ENCODE measurements at regions not wholly inside any gene's neighbourhood (a gene's known extent, or its start where the extent isn't known, plus 50 kb on each side); places are given as distances from the start of the nearest gene placed in this dataset.

DNA sequence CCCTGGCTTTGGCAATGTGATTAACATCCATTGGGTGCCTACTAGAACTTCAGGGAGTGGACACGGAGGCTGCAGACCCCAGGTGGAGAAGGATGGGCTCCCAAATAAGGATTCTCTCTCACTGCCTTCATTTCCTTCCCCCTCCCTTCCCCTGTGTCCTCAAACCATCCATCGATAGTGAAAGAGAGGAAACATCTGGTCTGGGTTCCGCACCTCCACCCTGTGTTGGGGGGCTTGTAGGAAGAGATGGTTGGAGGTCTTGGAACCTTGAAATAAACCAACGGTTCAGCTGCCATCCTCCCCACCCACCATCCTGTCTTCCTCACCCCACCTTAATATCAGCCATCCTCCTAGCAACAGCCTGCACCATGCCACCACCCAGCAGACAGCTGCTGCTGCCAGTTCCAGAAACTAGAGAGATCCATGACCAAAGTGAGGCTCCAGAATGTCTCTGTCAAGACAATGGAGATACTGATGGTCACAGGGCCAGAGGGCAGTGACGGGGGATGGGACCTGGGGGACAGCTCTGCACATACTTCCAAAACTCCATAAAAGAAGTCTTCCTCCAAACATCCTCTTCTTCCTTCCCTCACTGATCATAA, 153.1 kb upstream of the CCND2 start:
- no peaks in the 10 kb centered on the region for H3K9me2 ChIP-seq (ENCODE audit: insufficient read depth)
- ChIA-PET POLR2A (no interaction called here), CTCF (no interaction called here), RAD21 (ENCODE audit: low non-redundant PET in 1 of 2, low total read pairs in 2 of 2, uncharacterized antibody in 2 of 2, unreplicated experiment in 2 of 2) (no interaction called here)
- no TSS peak for BruUV-seq (replicated peaks)
- H3K4me1 ChIP-seq (ENCODE audit: control insufficient read depth in 1 of 2, insufficient read depth in 2 of 2, low read length in 2 of 2): no peaks in the 10 kb centered on the region
- intact Hi-C loops (cut with micrococcal nuclease): no loop called here
- no peak for ATAC-seq
- no peaks in the 10 kb centered on the region for H3K79me2 ChIP-seq (ENCODE audit: insufficient read depth, low read length)
- no peaks in the 10 kb centered on the region for H3K36me3 ChIP-seq (ENCODE audit: control insufficient read depth in 1 of 2, insufficient read depth in 2 of 2, low read length in 2 of 2)
- no peak overlapping the region for H3K9ac ChIP-seq (ENCODE audit: low read length)
- no peaks in the 10 kb centered on the region for H3K9me3 ChIP-seq (ENCODE audit: control insufficient read depth in 1 of 2, insufficient read depth in 1 of 2, low read depth in 1 of 2, low read length in 2 of 2)
- H4K20me1 ChIP-seq (ENCODE audit: insufficient read depth): no peaks in the 10 kb centered on the region
- H3K27me3 ChIP-seq (ENCODE audit: insufficient read depth, low read length): peaks cover 47% of the 10 kb centered on the region
- H3K4me3 ChIP-seq (replicated peaks in 1 of 2; ENCODE audit: low read depth in 1 of 2, low read length in 2 of 2): no peak overlapping the region
- H3K27ac ChIP-seq (ENCODE audit: low read depth, low read length): no peak overlapping the region
- DNase-seq (ENCODE audit: low read depth, low spot score): no peak
- no peak for TF ChIP-seq CBX3 (IDR thresholded peaks at IDR 0.05; ENCODE audit: low read depth)
- TF ChIP-seq CEBPB (IDR thresholded peaks at IDR 0.05; ENCODE audit: low read depth): no peak
- TF ChIP-seq JUND (IDR thresholded peaks at IDR 0.05): no peak
- no peak for TF ChIP-seq SIN3A (IDR thresholded peaks at IDR 0.05; ENCODE audit: low read depth)
- TF ChIP-seq ZFX (IDR thresholded peaks at IDR 0.05): no peak
- TF ChIP-seq REST (IDR thresholded peaks at IDR 0.05; ENCODE audit: low read depth): no peak
- no peak for TF ChIP-seq RAD21 (IDR thresholded peaks at IDR 0.05; ENCODE audit: low read depth)
- TF ChIP-seq, protein P1, sequence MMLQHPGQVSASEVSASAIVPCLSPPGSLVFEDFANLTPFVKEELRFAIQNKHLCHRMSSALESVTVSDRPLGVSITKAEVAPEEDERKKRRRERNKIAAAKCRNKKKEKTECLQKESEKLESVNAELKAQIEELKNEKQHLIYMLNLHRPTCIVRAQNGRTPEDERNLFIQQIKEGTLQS (IDR thresholded peaks at IDR 0.05): no peak
- no peak for TF ChIP-seq ZBTB33 (IDR thresholded peaks at IDR 0.05; ENCODE audit: extremely low read depth, insufficient replicate concordance, low read length)
- TF ChIP-seq SP1 (IDR thresholded peaks at IDR 0.05; ENCODE audit: low read depth): no peak
- no peak for TF ChIP-seq SRF (IDR thresholded peaks at IDR 0.05; ENCODE audit: low read depth)
- no peak for TF ChIP-seq FOSL1 (IDR thresholded peaks at IDR 0.05; ENCODE audit: low read depth)
- no peak for TF ChIP-seq EGR1 (IDR thresholded peaks at IDR 0.05; ENCODE audit: low read depth)
- TF ChIP-seq EZH2 (IDR thresholded peaks at IDR 0.05): no peak
- no peak for TF ChIP-seq POLR2AphosphoS5 (IDR thresholded peaks at IDR 0.05; ENCODE audit: low read depth, low read length)
- TF ChIP-seq, protein P2, sequence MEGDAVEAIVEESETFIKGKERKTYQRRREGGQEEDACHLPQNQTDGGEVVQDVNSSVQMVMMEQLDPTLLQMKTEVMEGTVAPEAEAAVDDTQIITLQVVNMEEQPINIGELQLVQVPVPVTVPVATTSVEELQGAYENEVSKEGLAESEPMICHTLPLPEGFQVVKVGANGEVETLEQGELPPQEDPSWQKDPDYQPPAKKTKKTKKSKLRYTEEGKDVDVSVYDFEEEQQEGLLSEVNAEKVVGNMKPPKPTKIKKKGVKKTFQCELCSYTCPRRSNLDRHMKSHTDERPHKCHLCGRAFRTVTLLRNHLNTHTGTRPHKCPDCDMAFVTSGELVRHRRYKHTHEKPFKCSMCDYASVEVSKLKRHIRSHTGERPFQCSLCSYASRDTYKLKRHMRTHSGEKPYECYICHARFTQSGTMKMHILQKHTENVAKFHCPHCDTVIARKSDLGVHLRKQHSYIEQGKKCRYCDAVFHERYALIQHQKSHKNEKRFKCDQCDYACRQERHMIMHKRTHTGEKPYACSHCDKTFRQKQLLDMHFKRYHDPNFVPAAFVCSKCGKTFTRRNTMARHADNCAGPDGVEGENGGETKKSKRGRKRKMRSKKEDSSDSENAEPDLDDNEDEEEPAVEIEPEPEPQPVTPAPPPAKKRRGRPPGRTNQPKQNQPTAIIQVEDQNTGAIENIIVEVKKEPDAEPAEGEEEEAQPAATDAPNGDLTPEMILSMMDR (IDR thresholded peaks at IDR 0.05 in 2 of 3, conservative IDR thresholded peaks at IDR 0.05 in 1 of 3; ENCODE audit: borderline replicate concordance in 1 of 3, insufficient read depth in 1 of 3, low read depth in 2 of 3, low read length in 2 of 3): no peak
- TF ChIP-seq ELF1 (IDR thresholded peaks at IDR 0.05; ENCODE audit: borderline replicate concordance, low read depth): no peak
- TF ChIP-seq TCF7L2 (IDR thresholded peaks at IDR 0.05; ENCODE audit: borderline replicate concordance, extremely low read depth, insufficient read depth, insufficient read length): no peak
- no peak overlapping the region for H2AFZ ChIP-seq (ENCODE audit: low read depth, low read length, poor library complexity, severe bottlenecking)
- H3K4me2 ChIP-seq (ENCODE audit: low read length): no peak overlapping the region

Data from HCT116 (cell line).